ENCODE measurements at regions not wholly inside any gene's neighbourhood (a gene's known extent, or its start where the extent isn't known, plus 50 kb on each side); places are given as distances from the start of the nearest gene placed in this dataset.

DNA sequence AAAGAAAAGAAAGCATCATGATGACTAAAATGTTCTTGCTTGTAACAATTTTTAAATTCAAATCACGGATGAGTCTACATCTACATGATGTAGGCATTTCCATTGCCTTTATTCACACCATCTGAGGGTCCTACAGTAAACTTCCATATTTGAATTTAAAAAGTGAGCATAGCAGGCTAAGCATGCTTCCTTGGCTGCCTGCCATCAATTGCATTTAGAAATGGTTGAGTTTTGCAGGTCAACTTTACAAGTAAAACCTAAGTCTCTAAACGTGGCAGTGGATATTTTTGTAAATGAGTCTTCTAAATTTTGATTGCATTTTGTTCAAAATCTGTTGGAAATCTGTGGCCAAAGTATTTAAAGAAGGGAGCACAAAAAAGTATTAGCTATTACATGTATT is 136.5 kb upstream of the PTCH1 start:
- no peak for DNase-seq

DNA sequence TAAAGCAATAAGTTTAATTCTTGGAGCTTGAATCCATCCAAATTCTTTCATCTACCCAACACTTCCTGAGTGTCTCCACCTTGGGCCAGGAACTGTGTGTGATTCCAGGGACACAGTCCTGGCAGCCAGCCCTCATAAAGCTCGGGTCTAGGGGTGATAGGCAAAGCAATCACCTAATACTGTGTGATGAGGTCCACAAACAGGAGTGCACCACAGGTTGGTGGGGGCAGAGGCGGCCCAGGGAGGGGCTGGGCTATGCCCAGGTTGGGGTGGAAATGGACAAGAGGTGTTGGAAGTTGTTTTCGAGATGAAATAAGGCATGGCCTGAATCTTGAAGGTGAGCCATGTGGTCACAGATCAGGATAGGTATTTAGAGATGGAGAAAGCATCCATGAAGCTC is 133.9 kb upstream of the PTCH1 start:
- DNase-seq: no peak

GRCh38 chr9:95649801-95650213 is 133.0 kb upstream of the PTCH1 start:
- no peak for DNase-seq

DNA sequence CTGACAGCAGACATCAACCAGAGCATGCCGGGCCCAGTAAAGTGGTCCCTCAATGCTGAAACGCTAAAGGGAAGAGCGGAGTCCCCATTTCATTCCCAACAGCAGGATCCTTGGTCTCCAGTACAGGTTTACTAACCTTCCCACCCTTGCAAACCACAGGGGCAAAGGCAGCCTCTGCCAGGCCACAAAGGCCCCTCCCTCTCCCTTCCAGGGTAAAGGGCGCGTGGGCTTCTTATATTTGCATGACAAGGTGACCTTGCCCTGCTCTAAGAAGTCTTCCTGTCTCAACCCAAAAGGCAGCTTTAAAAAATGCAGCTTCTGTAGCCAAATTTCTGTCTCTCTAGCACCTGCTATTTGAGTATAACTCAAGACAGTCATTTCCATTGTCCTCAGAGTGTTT is 131.5 kb upstream of the PTCH1 start:
- no peak for DNase-seq

DNA sequence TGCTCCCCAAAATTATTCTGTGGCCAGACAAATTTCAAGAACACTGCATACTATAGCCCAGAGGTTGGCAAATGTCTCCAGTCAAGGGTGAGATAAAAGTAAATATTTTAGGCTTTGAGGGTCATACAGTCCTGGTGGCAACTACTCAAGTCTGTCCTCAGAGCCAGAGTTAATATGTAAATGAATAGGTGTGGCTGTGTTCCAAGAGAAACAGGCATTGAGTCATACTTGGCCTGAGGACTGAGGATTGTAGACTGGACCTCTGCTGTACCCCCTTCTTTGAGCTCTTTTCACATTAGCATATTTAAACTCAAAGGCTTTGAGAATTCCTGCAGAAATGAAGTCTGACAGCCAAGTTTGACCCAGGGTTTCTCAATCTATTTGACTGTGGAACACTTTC is 129.2 kb upstream of the PTCH1 start:
- no peak for DNase-seq

- DNase-seq: no peak
Measured at GRCh38 chr9:95645579-95645978, 128.8 kb upstream of the PTCH1 start.

GRCh38 chr9:95644377-95644776 is 127.6 kb upstream of the PTCH1 start:
- DNase-seq: no peak

DNA sequence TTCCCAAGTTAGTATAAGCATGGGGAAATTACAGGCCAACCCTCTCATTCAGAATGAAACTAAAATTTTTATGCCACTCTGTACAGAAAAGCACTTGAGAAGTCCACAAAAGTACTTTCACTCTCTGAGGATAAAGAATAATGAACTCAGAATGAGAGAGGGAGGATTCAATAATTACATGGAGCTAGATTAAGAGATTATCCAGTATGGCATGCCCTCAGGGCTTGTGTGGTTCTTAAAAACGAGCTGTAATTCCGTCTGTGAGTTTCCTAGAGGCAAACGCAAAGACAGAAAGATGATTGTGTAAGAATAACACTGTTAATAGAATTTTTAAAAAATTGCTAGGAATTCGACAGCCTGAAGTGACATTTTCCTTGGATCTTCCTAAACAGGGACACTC is 126.8 kb upstream of the PTCH1 start:
- DNase-seq: no peak

DNA sequence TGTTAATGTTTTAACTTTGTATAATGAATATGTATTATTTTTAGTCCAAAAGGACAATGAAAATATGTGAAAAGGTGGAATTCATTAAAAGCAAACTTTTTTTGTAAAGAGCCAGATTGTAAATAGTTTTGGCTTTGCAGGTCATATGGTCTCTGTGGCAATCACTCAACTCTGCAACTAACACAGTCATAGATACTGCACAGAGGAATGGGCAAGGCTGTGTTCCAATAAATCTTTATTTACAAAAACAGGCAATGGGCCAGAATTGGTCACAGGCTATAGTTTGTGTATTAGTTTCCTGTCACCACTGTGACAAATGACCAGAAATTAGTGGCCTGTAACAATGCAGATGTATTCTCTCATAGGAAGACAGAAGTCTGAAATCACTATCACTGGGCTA is 125.4 kb upstream of the PTCH1 start:
- no peak for DNase-seq

DNA sequence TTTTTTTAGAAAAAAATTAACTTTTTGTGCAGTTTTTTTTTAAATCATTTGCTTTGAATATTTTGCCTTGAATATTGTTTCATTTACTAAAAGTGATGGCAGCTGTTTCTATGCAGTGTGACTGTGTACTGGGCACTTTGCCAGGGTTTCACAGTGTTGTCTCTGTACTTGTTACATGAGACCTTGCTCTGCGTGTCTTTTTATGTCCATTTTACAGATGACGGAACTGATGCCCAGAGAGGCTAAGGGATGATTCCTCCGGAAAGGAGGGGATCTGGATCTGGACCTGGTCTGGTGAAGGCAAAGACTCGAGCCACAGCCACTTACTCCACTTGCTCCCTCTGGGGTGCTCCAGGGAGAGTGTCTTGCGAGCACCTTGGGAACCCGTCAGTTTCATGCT is 124.8 kb upstream of the PTCH1 start:
- no peak for DNase-seq

GRCh38 chr9:95640336-95640735 is 123.6 kb upstream of the PTCH1 start:
- DNase-seq: no peak

- DNase-seq: no peak
Measured at GRCh38 chr9:95635986-95636671, 119.4 kb upstream of the PTCH1 start.

DNA sequence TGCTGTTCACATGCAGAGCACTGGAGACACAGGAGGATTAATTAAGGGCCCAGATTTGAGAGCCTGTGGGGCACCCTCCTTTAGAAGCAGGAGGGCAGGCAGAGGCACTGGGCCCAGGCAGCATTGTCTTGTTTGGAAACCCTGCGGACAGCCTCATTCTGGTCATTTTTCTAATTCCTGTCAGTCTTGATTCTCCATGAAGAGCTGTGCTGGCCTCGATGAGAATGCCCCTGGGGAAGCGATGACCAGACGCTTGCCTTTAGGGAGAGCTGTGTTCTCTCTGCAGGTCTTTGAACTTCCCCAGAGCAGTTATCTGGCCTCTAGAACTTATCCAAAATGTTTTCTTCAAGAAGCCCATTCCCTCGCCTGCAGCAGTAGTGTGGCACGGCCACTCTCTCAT is 117.8 kb upstream of the PTCH1 start:
- no peak for DNase-seq

DNA sequence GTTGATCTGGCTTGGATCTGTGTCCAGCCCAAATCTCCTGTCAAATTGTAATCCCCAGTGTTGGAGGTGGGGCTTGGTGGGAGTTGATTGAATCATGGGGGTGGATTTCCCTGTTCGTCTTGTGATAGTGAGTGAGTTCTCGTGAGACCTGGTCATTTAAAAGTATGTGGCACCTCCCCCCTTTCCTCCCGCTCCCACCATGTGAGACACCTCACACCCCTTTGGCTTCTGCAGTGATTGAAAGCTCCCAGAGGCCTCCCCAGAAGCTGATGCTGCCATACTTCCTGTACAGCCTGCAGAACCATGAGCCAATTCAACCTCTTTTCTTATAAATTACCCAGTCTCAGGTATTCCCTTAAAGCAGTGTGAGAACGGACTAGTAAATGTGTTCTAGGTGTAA is 117.3 kb upstream of the PTCH1 start:
- DNase-seq: no peak

DNA sequence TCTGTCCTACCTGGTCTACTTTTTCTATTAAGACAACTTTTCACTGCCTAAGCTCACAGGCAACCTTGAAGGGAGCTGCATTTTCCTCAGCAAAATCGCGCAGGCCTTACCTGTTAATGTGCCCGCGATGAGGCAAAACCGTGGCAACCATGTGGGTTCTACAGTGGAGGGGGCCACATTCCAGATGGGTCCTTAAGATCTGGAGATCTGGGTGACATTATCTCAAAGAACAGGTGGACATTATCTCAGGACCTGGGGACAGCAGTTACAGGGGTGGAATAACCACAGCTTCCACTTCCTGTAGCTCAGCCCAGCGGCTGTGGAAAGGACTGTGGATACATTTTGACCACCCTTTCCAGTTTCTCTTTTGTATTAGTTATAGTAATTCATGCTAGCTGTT is 112.8 kb upstream of the PTCH1 start:
- no peak for DNase-seq

DNA sequence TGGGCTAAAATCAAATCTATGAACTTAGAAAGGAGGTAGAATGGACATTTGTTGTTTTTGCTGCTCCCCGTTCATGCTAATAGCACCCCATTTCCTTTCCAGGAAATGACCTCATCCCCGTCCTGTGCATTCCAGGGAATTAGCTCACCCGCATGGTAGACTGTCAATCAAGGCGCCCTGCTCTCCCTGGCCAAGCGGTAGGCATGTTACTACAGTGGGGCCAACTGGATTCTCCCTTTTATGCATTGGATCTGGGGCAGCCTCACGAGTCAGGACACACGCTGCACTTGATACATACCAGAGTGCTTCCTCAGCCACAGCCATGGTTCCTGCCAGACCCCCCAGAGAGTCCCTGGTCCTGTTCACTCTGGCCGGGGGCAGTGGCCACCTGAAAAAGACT is 111.0 kb upstream of the PTCH1 start:
- no peak for DNase-seq

GRCh38 chr9:95626885-95627558 is 110.3 kb upstream of the PTCH1 start:
- DNase-seq: no peak

DNA sequence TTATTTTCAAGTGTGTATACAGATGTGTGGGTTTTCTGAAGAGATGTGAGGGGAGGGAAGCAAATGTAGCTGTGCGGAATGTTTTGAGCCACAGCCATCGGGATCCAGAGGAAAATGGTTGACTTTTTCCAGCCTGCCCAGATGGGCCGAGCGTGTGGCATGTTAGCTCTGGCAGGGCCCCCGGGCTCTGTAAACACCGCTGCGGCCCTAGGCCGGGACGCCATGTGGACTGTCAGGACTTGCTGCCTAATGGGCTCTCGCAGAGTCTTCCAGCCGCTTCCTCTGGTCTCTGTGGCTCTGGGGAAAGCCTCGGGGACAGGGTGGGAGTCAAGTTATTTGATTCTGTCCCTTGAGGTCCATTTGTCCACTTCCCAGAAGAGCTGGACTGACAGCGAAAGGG is 109.6 kb upstream of the PTCH1 start:
- DNase-seq: no peak

- no peak for DNase-seq
Measured at GRCh38 chr9:95623640-95624039, 106.9 kb upstream of the PTCH1 start.

DNA sequence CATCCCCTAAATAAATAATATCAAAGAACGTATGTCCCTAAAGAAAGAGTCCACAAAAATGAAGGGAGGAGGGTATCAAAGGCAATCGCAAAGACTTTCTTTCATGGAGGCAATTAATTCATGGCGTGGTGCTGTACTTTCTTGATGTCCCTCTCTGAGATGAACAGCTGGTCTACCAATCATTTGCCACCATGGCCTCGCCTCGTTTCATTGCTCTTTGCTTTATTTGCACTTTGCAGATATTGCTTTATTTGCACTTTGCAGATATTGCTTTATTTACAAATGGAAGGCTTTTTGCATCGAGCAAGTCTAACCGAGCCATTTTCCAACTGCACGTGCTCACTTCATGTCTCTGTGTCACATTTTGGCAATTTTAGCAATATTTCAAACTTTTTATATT is 104.0 kb upstream of the PTCH1 start:
- DNase-seq: no peak

- DNase-seq: no peak
Measured at GRCh38 chr9:95620314-95620713, 103.5 kb upstream of the PTCH1 start.

- DNase-seq: no peak
Measured at GRCh38 chr9:95615246-95615645, 98.5 kb upstream of the PTCH1 start.

GRCh38 chr9:95613670-95614069 is 96.9 kb upstream of the PTCH1 start:
- no peak for DNase-seq

- DNase-seq: no peak
Measured at GRCh38 chr9:95611354-95611753, 94.6 kb upstream of the PTCH1 start.

Measured in NCI-H187 (cell line).